VCaP (cell line): ENCODE measurements at regions not wholly inside any gene's neighbourhood (a gene's known extent, or its start where the extent isn't known, plus 50 kb on each side); places are given as distances from the start of the nearest gene placed in this dataset.

Source experiments
- H3K27ac ChIP-seq: fragments of 450-650 bp; 2 replicates; pipeline ENCODE4 v1.5.1; 2017
- CTCF ChIP-seq: fragments of 450-650 bp; conservative IDR thresholded peaks from 2 replicates; pipeline ENCODE4 v1.5.1; 2017; ENCODE audit warnings: mild to moderate bottlenecking, moderate library complexity

GRCh38 chr2:123746006-123746405 is 279.1 kb upstream of the CNTNAP5 start:
- no peak for TF ChIP-seq CTCF
- no peak overlapping the region for H3K27ac ChIP-seq

GRCh38 chr2:123747326-123747725 is 277.8 kb upstream of the CNTNAP5 start:
- TF ChIP-seq CTCF: no peak
- no peak overlapping the region for H3K27ac ChIP-seq

- no peak overlapping the region for H3K27ac ChIP-seq
- no peak for TF ChIP-seq CTCF
Measured at GRCh38 chr2:123762221-123762620, 262.9 kb upstream of the CNTNAP5 start.

- no peak for TF ChIP-seq CTCF
- H3K27ac ChIP-seq: no peak overlapping the region
Measured at GRCh38 chr2:123768233-123768632, 256.9 kb upstream of the CNTNAP5 start.

GRCh38 chr2:123769001-123769400 is 256.1 kb upstream of the CNTNAP5 start:
- no peak for TF ChIP-seq CTCF

GRCh38 chr2:123770996-123771720 is 253.9 kb upstream of the CNTNAP5 start:
- peak overlapping the region; percentile 59 for H3K27ac ChIP-seq
- no peak for TF ChIP-seq CTCF

More at GRCh38 chr2:123769001-123769400, 256.1 kb upstream of the CNTNAP5 start:
- no peak overlapping the region for H3K27ac ChIP-seq

- peak overlapping the region; percentile 59 for H3K27ac ChIP-seq
- no peak for TF ChIP-seq CTCF
Measured at GRCh38 chr2:123771928-123772632, 253.0 kb upstream of the CNTNAP5 start.
